Activated CD4-positive, alpha-beta T cell treated with anti-CD3 and anti-CD28 coated beads, Interleukin-2, amount 50 U/mL, for 48 hours (primary cell): ENCODE measurements at regions not wholly inside any gene's neighbourhood (a gene's known extent, or its start where the extent isn't known, plus 50 kb on each side); places are given as distances from the start of the nearest gene placed in this dataset.
"Not testable (repeated sequence)": the region's sequence is repeated elsewhere in the genome, so short reads cannot be mapped to it uniquely, and the experiment has no call there.

Experiments
- DNase-seq, 2 experiments: peaks; one replicate each; pipeline ENCODE4 v3.0.0-alpha.2; 2020

- no peak for DNase-seq
These were observed 532.2 kb upstream of the API5 start for GRCh38 chr11:42779555-42779954.

DNA sequence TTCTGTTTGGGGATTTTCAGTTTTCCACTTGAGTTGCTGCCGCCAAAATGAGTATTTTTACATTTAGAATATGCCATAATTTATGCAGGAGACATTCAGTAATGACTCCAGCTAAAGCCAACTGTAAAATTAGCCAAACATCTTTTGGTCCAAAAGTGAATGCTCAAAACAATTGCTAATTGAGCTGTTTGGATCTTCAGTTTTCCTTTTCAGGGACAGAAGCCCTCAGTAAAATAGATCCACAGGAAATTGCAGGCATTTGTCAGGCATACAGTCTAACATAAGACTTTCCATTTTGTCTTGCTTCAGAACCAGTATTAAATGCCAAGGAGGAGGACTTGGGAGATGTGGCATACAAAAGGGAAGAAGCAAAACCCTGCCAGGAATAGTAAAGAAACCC lies 524.8 kb upstream of the API5 start:
- DNase-seq = no peak

DNA sequence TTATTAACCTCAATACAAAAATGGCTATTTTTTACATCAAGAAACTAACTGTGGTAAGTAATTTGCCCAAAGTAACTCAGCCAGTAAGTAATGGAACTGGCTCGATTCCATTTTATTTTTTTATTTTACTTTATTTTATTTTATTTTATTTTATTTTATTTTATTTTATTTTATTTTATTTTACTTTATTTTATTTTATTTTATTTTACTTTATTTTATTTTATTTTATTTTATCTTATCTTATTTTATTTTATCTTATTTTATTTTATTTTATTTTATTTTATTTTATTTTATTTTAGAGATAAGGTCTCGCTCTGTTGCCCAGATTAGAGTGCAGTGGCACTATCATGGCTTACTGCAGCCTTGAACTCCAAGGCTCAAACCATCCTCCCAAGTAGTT lies 516.3 kb upstream of the API5 start:
- DNase-seq = not testable (repeated sequence)

- DNase-seq = no peak
These were observed 511.8 kb upstream of the API5 start for GRCh38 chr11:42800041-42800440.

- DNase-seq = no peak
These were observed 509.4 kb upstream of the API5 start for GRCh38 chr11:42802201-42802899.

DNA sequence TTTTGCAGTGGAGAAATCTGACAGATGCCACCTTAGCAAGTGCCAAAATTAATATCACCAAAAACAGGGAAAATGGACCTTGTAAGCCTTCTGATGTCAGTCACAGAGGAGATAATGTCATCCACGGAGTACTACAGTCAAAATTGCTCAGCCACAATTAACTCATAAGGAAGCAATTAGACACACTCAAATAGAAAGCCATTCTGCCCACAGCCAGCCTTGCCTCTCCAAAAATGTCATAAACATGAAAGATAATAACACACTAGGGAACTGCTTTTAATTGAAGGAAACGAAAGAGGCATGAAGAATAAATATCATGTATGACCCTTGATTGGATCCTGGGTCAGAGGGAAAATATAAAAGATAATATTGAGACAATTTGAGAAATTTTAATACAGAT lies 505.6 kb upstream of the API5 start:
- no peak for DNase-seq

DNA sequence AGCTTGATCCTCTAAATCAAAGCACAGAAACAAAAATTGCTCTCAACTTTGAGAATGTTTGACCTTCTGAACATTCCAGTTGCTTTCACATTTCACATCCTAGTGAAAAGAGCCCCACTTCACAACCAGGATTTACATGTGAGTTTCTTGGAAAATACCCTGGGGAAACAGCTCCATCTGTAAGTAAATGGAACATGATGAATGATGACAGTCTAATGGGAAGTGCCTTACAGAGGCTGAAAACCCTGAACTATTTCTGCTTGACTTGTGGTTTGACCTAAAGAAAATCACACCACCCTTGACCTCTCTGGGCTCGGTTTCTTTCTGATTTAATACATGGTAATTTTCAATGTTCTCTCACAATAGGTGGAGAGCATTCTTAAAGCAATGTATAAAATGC lies 499.4 kb upstream of the API5 start:
- no peak for DNase-seq

DNA sequence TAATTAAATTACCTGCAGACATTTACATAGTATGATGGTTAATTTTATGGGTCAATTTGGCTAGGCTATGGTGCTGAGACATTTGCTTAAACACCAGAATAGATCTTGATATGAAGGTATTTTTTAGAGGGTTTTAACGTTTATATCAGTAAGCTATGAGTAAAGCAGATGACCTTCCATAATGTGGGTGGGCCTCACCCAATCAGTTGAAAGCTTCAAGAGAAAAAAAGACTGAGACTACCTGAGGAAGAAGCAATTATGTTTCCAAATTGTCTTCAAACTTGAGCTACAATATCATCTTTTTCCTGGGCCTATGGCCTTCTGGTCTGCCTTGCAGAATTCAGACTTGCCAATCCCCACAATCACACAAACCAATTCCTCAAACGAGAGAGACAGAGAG lies 498.8 kb upstream of the API5 start:
- DNase-seq = no peak

DNA sequence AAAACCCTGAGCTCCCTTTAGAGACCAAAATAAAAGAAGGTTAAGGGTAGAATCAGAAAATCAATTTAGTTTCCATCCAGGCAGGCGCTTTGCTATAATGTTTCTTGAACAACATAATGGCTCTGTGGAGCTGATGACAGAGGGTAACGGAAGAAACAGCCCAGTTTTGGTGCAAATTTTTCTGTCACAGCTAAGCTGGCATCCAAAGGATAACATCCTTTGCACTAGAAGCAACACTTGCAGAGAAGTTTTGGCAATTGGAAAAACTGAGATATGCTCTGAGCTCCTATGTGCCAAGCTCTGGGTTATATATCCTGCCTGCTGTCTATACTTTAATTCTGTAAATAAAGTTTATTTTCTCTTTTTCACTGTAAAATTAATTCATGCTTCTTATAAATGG lies 495.3 kb upstream of the API5 start:
- DNase-seq = no peak

DNA sequence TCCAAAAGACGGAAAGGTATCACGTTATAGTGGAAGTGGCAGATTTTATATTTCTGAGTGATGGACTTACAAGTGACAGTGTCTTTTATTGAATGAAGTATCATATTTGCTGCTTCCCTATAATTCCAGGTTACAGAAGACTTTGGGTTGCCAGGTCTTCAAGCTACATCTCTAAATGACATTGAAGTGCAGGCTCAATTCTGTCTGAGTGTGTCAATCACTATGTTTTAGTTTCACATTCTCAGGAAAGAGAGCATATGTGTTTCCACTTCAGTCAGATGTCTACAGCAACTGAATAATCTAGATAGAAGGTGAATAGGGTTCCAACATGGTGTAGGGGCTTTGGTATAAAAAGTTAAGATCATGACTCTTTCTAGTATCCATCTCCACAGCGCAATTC lies 492.7 kb upstream of the API5 start:
- DNase-seq = no peak

GRCh38 chr11:42822188-42822587 lies 489.6 kb upstream of the API5 start:
- not testable (repeated sequence) for DNase-seq

DNA sequence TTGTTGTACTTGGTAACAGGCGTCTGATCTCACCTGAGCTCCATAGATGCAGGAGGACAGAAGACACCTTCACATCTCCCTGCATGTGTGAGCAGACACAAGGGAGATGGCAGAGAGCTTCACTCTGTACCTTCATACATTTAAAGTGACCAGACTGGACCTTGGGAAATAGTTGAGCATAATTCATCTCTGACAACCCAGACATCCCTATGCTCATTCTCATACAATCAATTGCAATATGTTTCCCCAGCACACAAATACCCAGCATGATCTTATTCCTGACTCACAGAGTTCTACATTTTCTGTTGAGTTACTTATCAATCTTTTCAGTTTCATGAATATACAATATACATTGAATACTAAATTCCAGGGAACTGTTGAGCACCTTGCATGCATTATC lies 488.2 kb upstream of the API5 start:
- DNase-seq = no peak

- no peak for DNase-seq
These were observed 487.7 kb upstream of the API5 start for GRCh38 chr11:42824067-42824466.

DNA sequence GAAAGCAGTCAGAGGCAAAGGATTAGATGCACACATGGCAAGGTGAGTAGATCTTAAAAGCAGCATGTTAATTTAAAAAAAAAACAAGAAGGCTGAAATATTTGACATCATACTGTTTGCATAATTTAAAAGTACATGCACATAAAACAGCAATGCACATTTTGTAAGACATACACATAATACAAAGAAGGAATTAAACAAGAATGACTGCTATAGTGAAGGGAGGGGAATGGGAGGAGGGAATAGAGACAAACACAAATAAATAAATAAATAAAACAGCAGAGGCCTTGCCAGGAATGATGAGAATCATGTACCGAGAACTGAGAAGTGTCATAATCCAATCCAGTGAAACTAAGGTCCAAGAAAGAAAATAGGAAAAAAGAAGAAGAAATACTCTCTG lies 486.2 kb upstream of the API5 start:
- no peak for DNase-seq

GRCh38 chr11:42827845-42828244 lies 484.0 kb upstream of the API5 start:
- no peak for DNase-seq

DNA sequence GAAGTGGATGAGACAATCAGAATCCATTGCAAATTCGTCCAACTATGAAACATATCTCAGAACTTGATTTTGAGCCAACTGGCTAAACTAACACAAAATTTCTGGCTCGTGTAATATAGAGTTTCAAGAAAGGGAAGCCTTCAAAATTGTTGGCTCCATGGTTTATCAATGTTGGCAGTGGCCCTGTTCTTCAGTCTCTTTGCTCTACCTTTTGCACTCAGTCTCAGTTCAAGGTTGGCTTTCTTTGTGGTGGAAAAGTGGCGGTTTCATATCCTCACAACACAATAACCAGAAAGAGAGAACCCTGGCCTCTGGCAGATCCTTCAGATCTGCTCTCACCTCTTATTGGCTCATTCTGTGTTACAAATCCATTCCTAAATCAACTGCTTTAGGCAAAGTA lies 473.8 kb upstream of the API5 start:
- DNase-seq = no peak

- DNase-seq = no peak
These were observed 471.5 kb upstream of the API5 start for GRCh38 chr11:42840176-42840829.

DNA sequence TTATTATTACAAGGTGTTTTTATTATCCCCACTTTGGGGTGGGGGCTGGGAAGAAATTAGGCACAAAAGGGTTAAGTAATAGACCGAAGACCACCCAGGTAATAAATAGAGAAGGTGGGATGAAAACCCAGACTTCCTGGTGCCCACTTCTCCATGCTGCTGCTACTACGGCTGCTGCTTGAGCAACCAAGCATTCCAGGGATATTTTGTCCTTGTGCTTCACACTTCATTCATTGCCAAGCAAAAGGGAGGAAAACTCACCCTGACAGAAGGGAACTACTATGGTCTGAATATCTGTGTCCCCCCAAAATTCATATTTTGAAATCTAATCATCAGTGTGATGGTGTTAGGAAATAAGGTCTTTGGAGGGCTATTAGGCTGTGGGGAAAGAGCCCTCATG lies 470.9 kb upstream of the API5 start:
- no peak for DNase-seq

- no peak for DNase-seq
These were observed 470.2 kb upstream of the API5 start for GRCh38 chr11:42841556-42841955.

DNA sequence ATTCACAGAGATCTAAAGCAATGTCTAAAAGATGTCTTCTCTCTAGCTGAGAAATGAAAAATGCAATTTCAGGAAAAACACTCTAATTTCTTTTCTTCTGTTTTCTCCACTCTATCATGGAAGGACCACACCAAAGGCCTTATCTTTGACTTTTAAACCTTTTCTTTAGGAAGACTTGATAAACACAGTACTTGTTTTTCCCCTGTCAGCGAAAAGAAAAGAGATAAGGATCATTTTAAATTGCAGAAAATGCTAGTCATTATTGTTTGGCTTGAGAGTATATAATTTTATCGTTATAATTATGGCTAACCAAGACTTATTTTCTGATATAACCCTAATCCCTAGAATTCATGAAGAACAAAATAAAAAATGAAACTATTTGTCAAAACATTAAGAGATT lies 462.4 kb upstream of the API5 start:
- no peak for DNase-seq

DNA sequence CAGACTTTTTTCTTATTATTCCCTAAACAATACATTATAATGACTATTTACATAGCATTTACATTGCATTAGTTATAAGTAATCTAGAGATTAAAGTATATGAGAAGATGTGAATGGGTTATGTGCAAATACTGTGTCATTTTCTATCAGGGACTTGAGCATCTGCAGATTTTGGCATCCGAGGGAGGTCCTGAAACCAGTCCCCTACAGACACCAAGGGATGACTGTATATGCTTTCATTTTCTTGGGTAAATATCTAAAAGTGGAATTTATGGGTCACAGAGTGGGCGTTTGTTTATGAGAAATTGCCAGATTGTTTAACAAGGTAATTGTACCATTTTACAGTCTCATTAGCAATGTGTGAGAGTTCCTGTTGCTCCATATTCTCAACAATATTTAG lies 454.5 kb upstream of the API5 start:
- DNase-seq = no peak

DNA sequence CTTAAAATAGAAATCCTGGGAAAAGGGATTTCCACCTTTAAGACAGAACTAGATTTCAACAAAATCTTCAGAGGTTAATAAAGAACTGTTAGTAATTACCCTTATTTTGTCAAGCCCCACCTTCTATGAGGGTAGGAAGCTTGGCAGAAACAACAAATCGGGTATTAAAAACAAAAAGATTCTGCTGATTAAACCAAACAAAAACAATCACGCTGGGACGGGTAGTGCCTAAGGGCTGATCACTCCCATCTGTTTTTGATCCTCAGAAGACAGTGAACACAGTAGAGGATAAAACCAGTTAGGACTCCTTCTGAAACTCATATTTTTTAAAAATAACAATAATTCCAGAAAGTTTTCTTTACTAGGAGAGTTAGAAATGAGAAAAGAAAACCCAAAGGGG lies 441.3 kb upstream of the API5 start:
- no peak for DNase-seq

DNA sequence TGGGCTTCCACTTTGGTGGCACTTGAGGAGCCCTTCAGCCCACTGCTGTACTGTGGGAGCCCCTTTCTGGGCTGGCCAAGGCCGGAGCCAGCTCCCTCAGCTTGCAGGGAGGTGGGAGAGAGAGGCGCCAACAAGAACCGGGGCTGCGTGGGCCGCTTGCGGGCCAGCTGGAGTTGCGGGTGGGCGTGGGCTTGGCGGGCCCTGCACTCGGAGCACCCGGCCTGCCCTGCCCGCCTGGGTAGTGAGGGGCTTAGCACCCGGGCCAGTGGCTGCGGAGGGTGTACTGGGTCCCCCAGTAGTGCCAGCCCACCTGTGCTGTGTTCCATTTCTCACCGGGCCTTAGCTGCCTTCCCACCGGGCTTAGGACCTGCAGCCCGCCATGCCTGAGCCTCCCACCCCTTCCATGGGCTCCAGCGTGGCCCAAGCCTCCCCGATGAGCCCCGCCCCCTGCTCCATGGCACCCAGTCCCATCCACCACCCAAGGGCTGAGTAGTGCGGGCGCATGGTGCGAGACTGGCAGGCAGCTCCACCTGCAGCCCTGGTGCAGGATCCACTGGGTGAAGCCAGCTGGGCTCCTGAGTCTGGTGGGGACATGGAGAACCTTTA lies 437.9 kb upstream of the API5 start:
- not testable (repeated sequence) for DNase-seq

- DNase-seq = not testable (repeated sequence)
These were observed 430.5 kb upstream of the API5 start for GRCh38 chr11:42881335-42881734.

- DNase-seq = no peak
These were observed 421.0 kb upstream of the API5 start for GRCh38 chr11:42890773-42891172.
